SK-N-SH (cell line): ENCODE measurements at regions not wholly inside any gene's neighbourhood (a gene's known extent, or its start where the extent isn't known, plus 50 kb on each side); places are given as distances from the start of the nearest gene placed in this dataset.

Experiments used
- EZH2phosphoT487 ChIP-seq: fragments of 200-600 bp; sonication (generic); IDR thresholded peaks from 2 replicates; pipeline ENCODE4 v1.6.1; 2017; ENCODE audit warnings: low read depth, mixed run types, mild to moderate bottlenecking, antibody characterized with exemption, moderate library complexity, borderline replicate concordance
- NFIC ChIP-seq: IDR thresholded peaks from 2 replicates; pipeline ENCODE4 v1.4.0; 2012; ENCODE audit warnings: borderline replicate concordance
- POLR2AphosphoS5 ChIP-seq: IDR thresholded peaks from 2 replicates; pipeline ENCODE4 v1.6.1; 2012; ENCODE audit warnings: low read depth, low read length
- TAF1 ChIP-seq: IDR thresholded peaks from 2 replicates; pipeline ENCODE4 v1.6.1; 2012; ENCODE audit warnings: low read depth, mild to moderate bottlenecking, low read length, moderate library complexity, borderline replicate concordance
- TF ChIP-seq, protein P1 (sequence below): IDR thresholded peaks from 2 replicates; pipeline ENCODE4 v1.6.1; 2012; ENCODE audit warnings: mild to moderate bottlenecking, low read depth, low read length, moderate library complexity
- TF ChIP-seq, protein P2 (sequence below): fragments of 200-600 bp; sonication (generic); IDR thresholded peaks from 2 replicates; pipeline ENCODE4 v1.6.1; 2017; ENCODE audit warnings: antibody characterized with exemption, mild to moderate bottlenecking, moderate library complexity
- TF ChIP-seq, protein P3 (sequence below): IDR thresholded peaks from 2 replicates; pipeline ENCODE4 v1.4.0; 2012; ENCODE audit warnings: low read depth
- TF ChIP-seq, protein P4 (sequence below): IDR thresholded peaks from 2 replicates; pipeline ENCODE4; 2012

DNA sequence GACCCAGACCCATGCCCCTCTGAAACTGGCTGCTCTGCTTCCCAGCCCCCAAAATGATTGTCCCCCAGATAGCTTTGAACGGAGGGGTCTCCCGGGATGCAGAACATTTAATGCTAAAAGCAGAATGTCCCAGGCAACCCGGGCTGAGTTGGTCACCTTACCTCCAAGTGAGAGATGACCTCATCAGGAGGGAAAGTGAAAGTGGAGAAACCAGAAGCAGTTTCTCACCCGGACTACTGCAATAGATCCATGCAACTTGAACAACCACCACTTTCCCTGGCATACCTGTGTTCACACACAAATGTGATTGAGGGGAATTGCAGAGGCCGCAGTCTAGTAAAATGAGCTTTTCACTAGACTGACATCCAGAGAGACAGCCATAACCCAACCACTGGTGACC lies 75.3 kb upstream of the NPAS2 start:
- TF ChIP-seq TAF1 (no peak), EZH2phosphoT487 (no peak), NFIC (no peak), POLR2AphosphoS5 (no peak)
- TF ChIP-seq, protein P1, sequence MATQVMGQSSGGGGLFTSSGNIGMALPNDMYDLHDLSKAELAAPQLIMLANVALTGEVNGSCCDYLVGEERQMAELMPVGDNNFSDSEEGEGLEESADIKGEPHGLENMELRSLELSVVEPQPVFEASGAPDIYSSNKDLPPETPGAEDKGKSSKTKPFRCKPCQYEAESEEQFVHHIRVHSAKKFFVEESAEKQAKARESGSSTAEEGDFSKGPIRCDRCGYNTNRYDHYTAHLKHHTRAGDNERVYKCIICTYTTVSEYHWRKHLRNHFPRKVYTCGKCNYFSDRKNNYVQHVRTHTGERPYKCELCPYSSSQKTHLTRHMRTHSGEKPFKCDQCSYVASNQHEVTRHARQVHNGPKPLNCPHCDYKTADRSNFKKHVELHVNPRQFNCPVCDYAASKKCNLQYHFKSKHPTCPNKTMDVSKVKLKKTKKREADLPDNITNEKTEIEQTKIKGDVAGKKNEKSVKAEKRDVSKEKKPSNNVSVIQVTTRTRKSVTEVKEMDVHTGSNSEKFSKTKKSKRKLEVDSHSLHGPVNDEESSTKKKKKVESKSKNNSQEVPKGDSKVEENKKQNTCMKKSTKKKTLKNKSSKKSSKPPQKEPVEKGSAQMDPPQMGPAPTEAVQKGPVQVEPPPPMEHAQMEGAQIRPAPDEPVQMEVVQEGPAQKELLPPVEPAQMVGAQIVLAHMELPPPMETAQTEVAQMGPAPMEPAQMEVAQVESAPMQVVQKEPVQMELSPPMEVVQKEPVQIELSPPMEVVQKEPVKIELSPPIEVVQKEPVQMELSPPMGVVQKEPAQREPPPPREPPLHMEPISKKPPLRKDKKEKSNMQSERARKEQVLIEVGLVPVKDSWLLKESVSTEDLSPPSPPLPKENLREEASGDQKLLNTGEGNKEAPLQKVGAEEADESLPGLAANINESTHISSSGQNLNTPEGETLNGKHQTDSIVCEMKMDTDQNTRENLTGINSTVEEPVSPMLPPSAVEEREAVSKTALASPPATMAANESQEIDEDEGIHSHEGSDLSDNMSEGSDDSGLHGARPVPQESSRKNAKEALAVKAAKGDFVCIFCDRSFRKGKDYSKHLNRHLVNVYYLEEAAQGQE = no peak
- TF ChIP-seq, protein P2, sequence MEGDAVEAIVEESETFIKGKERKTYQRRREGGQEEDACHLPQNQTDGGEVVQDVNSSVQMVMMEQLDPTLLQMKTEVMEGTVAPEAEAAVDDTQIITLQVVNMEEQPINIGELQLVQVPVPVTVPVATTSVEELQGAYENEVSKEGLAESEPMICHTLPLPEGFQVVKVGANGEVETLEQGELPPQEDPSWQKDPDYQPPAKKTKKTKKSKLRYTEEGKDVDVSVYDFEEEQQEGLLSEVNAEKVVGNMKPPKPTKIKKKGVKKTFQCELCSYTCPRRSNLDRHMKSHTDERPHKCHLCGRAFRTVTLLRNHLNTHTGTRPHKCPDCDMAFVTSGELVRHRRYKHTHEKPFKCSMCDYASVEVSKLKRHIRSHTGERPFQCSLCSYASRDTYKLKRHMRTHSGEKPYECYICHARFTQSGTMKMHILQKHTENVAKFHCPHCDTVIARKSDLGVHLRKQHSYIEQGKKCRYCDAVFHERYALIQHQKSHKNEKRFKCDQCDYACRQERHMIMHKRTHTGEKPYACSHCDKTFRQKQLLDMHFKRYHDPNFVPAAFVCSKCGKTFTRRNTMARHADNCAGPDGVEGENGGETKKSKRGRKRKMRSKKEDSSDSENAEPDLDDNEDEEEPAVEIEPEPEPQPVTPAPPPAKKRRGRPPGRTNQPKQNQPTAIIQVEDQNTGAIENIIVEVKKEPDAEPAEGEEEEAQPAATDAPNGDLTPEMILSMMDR = no peak
- TF ChIP-seq, protein P3, sequence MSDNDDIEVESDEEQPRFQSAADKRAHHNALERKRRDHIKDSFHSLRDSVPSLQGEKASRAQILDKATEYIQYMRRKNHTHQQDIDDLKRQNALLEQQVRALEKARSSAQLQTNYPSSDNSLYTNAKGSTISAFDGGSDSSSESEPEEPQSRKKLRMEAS = no peak
- TF ChIP-seq, protein P4, sequence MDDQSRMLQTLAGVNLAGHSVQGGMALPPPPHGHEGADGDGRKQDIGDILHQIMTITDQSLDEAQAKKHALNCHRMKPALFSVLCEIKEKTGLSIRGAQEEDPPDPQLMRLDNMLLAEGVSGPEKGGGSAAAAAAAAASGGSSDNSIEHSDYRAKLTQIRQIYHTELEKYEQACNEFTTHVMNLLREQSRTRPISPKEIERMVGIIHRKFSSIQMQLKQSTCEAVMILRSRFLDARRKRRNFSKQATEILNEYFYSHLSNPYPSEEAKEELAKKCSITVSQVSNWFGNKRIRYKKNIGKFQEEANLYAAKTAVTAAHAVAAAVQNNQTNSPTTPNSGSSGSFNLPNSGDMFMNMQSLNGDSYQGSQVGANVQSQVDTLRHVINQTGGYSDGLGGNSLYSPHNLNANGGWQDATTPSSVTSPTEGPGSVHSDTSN = no peak
